Skeletal muscle satellite cell (primary cell): ENCODE measurements at regions not wholly inside any gene's neighbourhood (a gene's known extent, or its start where the extent isn't known, plus 50 kb on each side); places are given as distances from the start of the nearest gene placed in this dataset.
"Not testable (repeated sequence)": the region's sequence is repeated elsewhere in the genome, so short reads cannot be mapped to it uniquely, and the experiment has no call there.

ENCODE experiments used
- H3K27me3 ChIP-seq: 2 replicates; pipeline ENCODE4 v1.7.0; 2013; ENCODE audit warnings: low read length; ENCODE audit not compliant: control insufficient read depth, insufficient read depth
- H3K36me3 ChIP-seq: 2 replicates; pipeline ENCODE4 v1.7.0; 2013; ENCODE audit warnings: mild to moderate bottlenecking, control low read depth, low read length; ENCODE audit not compliant: insufficient read depth
- H3K4me1 ChIP-seq: 2 replicates; pipeline ENCODE4 v1.7.0; 2013; ENCODE audit warnings: low read length; ENCODE audit not compliant: control insufficient read depth, insufficient read depth
- H3K4me2 ChIP-seq: 2 replicates; pipeline ENCODE4 v1.7.0; 2013; ENCODE audit warnings: mild to moderate bottlenecking, low read length
- H3K4me3 ChIP-seq: 2 replicates; pipeline ENCODE4 v1.7.0; 2013; ENCODE audit warnings: low read length
- H3K9ac ChIP-seq: 2 replicates; pipeline ENCODE4 v1.7.0; 2013; ENCODE audit warnings: mild to moderate bottlenecking, low read depth, low read length, moderate library complexity
- H3K9me3 ChIP-seq: replicated peaks from 2 replicates; pipeline ENCODE4 v1.7.0; 2013; ENCODE audit warnings: mild to moderate bottlenecking, control low read depth, low read length

- H3K36me3 ChIP-seq, result no peaks in the 10 kb centered on the region
- no peak overlapping the region for H3K4me3 ChIP-seq
- H3K4me2 ChIP-seq, result peak overlapping the region; percentile 18
- no peaks in the 10 kb centered on the region for H3K9me3 ChIP-seq
- H3K4me1 ChIP-seq, result peaks cover 31% of the 10 kb centered on the region
- no peaks in the 10 kb centered on the region for H3K27me3 ChIP-seq
- no peak overlapping the region for H3K9ac ChIP-seq
Observed at GRCh38 chr6:144379356-144379755, 94.2 kb downstream of the UTRN start.

- not testable (repeated sequence) for H3K9ac ChIP-seq, H3K36me3 ChIP-seq, H3K9me3 ChIP-seq, H3K4me3 ChIP-seq, H3K27me3 ChIP-seq, H3K4me2 ChIP-seq
- H3K4me1 ChIP-seq, result peaks cover 36% of the 10 kb centered on the region
Observed at GRCh38 chr6:144381499-144381898, 96.4 kb downstream of the UTRN start.

- H3K4me3 ChIP-seq, result no peak overlapping the region
- no peaks in the 10 kb centered on the region for H3K9me3 ChIP-seq
- H3K27me3 ChIP-seq, result no peaks in the 10 kb centered on the region
- no peak overlapping the region for H3K4me2 ChIP-seq
- H3K9ac ChIP-seq, result no peak overlapping the region
- H3K36me3 ChIP-seq, result no peaks in the 10 kb centered on the region
- peaks cover 20% of the 10 kb centered on the region for H3K4me1 ChIP-seq
Observed at GRCh38 chr6:144383336-144383735, 98.2 kb downstream of the UTRN start.

GRCh38 chr6:144384427-144384826 lies 99.3 kb downstream of the UTRN start:
- no peaks in the 10 kb centered on the region for H3K36me3 ChIP-seq
- no peak overlapping the region for H3K4me3 ChIP-seq

GRCh38 chr6:144389474-144389873 lies 104.3 kb downstream of the UTRN start:
- H3K4me1 ChIP-seq, result peaks cover 10% of the 10 kb centered on the region
- not testable (repeated sequence) for H3K9ac ChIP-seq, H3K9me3 ChIP-seq, H3K27me3 ChIP-seq, H3K36me3 ChIP-seq, H3K4me3 ChIP-seq, H3K4me2 ChIP-seq

More at GRCh38 chr6:144384427-144384826, 99.3 kb downstream of the UTRN start:
- H3K9me3 ChIP-seq, result no peaks in the 10 kb centered on the region
- peaks cover 9% of the 10 kb centered on the region for H3K4me1 ChIP-seq
- H3K4me2 ChIP-seq, result no peak overlapping the region
- H3K27me3 ChIP-seq, result no peaks in the 10 kb centered on the region
- H3K9ac ChIP-seq, result no peak overlapping the region

GRCh38 chr6:144390202-144390601 lies 105.1 kb downstream of the UTRN start:
- Histone ChIP-seq H3K36me3 (no peaks in the 10 kb centered on the region), H3K9ac (no peak overlapping the region), H3K27me3 (no peaks in the 10 kb centered on the region)

GRCh38 chr6:144390886-144391285 lies 105.8 kb downstream of the UTRN start:
- Histone ChIP-seq H3K9ac (no peak overlapping the region), H3K4me2 (no peak overlapping the region), H3K9me3 (no peaks in the 10 kb centered on the region), H3K4me1 (peaks cover 19% of the 10 kb centered on the region), H3K36me3 (no peaks in the 10 kb centered on the region), H3K4me3 (no peak overlapping the region), H3K27me3 (no peaks in the 10 kb centered on the region)

More at GRCh38 chr6:144390202-144390601, 105.1 kb downstream of the UTRN start:
- Histone ChIP-seq H3K4me2 (no peak overlapping the region), H3K4me1 (peaks cover 15% of the 10 kb centered on the region), H3K4me3 (no peak overlapping the region), H3K9me3 (no peaks in the 10 kb centered on the region)

- Histone ChIP-seq H3K4me2 (no peak overlapping the region), H3K27me3 (no peaks in the 10 kb centered on the region), H3K4me1 (peaks cover 14% of the 10 kb centered on the region), H3K9ac (no peak overlapping the region), H3K36me3 (no peaks in the 10 kb centered on the region), H3K9me3 (no peaks in the 10 kb centered on the region), H3K4me3 (no peak overlapping the region)
Observed at GRCh38 chr6:144392536-144392935, 107.4 kb downstream of the UTRN start.

- Histone ChIP-seq H3K4me2 (no peak overlapping the region), H3K9ac (no peak overlapping the region), H3K27me3 (no peaks in the 10 kb centered on the region), H3K36me3 (no peaks in the 10 kb centered on the region), H3K4me1 (peaks cover 14% of the 10 kb centered on the region), H3K4me3 (no peak overlapping the region), H3K9me3 (no peaks in the 10 kb centered on the region)
Observed at GRCh38 chr6:144394210-144394609, 109.1 kb downstream of the UTRN start.

GRCh38 chr6:144395014-144395413 lies 109.9 kb downstream of the UTRN start:
- Histone ChIP-seq H3K9me3 (no peaks in the 10 kb centered on the region), H3K4me1 (peaks cover 14% of the 10 kb centered on the region)

GRCh38 chr6:144395826-144396225 lies 110.7 kb downstream of the UTRN start:
- Histone ChIP-seq H3K9ac (no peak overlapping the region), H3K27me3 (no peaks in the 10 kb centered on the region), H3K4me2 (no peak overlapping the region), H3K9me3 (no peaks in the 10 kb centered on the region), H3K36me3 (no peaks in the 10 kb centered on the region), H3K4me1 (peaks cover 14% of the 10 kb centered on the region), H3K4me3 (no peak overlapping the region)

More at GRCh38 chr6:144395014-144395413, 109.9 kb downstream of the UTRN start:
- no peak overlapping the region for H3K9ac ChIP-seq
- H3K4me2 ChIP-seq, result peak overlapping the region; percentile 10
- no peaks in the 10 kb centered on the region for H3K27me3 ChIP-seq
- no peaks in the 10 kb centered on the region for H3K36me3 ChIP-seq
- H3K4me3 ChIP-seq, result no peak overlapping the region

- Histone ChIP-seq H3K9ac (no peak overlapping the region), H3K36me3 (no peaks in the 10 kb centered on the region), H3K27me3 (no peaks in the 10 kb centered on the region), H3K4me2 (no peak overlapping the region), H3K9me3 (no peaks in the 10 kb centered on the region), H3K4me1 (peaks cover 9% of the 10 kb centered on the region), H3K4me3 (no peak overlapping the region)
Observed at GRCh38 chr6:144397141-144397540, 112.0 kb downstream of the UTRN start.
